ENCODE measurements at regions not wholly inside any gene's neighbourhood (a gene's known extent, or its start where the extent isn't known, plus 50 kb on each side); places are given as distances from the start of the nearest gene placed in this dataset.

DNA sequence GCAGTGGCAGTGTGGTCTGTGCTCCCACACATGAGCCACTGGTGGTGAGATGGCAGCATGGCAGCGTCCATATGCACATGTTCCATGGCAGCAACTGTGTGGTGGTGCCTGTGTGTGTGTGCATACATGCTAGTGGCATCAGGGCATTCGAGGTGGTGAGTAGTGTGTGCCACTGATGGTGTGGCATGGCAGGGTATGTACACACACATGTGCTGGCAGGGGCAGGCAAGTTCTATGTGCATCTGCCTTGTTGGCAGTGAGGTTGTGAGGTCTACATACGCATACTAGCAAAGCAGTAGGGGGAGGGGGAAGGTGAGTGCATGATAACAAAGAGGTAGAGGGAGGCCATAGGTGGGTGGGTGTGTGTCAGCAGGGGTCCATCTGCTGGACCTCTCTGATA is 378.7 kb downstream of the C3orf38 start:
- no peaks in the 10 kb centered on the region for H3K27me3 ChIP-seq (replicated peaks in 1 of 2; ENCODE audit: control insufficient read depth in 2 of 2, insufficient read depth in 2 of 2, low read length in 1 of 2)
- ChIA-PET SMC1A (ENCODE audit: uncharacterized antibody, unreplicated experiment) (no interaction called here), CTCF (no interaction called here), RAD21 (ENCODE audit: unreplicated experiment) (no interaction called here), POLR2A (no interaction called here)
- FAIRE-seq: no peak
- H4K20me1 ChIP-seq (ENCODE audit: control insufficient read depth, insufficient read depth): no peaks in the 10 kb centered on the region
- no peak for ATAC-seq
- no peaks in the 10 kb centered on the region for H3K36me3 ChIP-seq (ENCODE audit: control insufficient read depth in 2 of 2, insufficient read depth in 2 of 2, low read length in 1 of 2)
- no peak overlapping the region for H3K4me2 ChIP-seq (ENCODE audit: control insufficient read depth, insufficient read depth)
- H2AFZ ChIP-seq (ENCODE audit: control insufficient read depth, low read depth, low read length): no peak overlapping the region
- no peak overlapping the region for H3K9ac ChIP-seq (ENCODE audit: control insufficient read depth, insufficient read depth, low read length)
- no peak for DNase-seq (ENCODE audit: low read depth, low spot score)
- WGBS (ENCODE audit: insufficient coverage, insufficient replicate concordance, low lambda C conversion rate, missing lambda C conversion rate): 10% methylated on average over 3 of the region's 3 CpGs
- intact Hi-C loops (cut with micrococcal nuclease; ENCODE audit: unreplicated experiment): no loop called here
- no peak overlapping the region for H3K4me3 ChIP-seq
- H3K4me1 ChIP-seq (ENCODE audit: control insufficient read depth, insufficient read depth, low read length): no peaks in the 10 kb centered on the region
- no peaks in the 10 kb centered on the region for H3K79me2 ChIP-seq (ENCODE audit: control insufficient read depth, insufficient read depth, low read length)
- no peaks in the 10 kb centered on the region for H3K9me3 ChIP-seq (replicated peaks; ENCODE audit: control insufficient read depth, insufficient read depth, low read length)
- in situ Hi-C loops (cut with MboI): no loop called here
- BruUV-seq (replicated peaks): no TSS peak
- H3K27ac ChIP-seq (ENCODE audit: control insufficient read depth, insufficient read depth): no peak overlapping the region
- TF ChIP-seq, protein P1, sequence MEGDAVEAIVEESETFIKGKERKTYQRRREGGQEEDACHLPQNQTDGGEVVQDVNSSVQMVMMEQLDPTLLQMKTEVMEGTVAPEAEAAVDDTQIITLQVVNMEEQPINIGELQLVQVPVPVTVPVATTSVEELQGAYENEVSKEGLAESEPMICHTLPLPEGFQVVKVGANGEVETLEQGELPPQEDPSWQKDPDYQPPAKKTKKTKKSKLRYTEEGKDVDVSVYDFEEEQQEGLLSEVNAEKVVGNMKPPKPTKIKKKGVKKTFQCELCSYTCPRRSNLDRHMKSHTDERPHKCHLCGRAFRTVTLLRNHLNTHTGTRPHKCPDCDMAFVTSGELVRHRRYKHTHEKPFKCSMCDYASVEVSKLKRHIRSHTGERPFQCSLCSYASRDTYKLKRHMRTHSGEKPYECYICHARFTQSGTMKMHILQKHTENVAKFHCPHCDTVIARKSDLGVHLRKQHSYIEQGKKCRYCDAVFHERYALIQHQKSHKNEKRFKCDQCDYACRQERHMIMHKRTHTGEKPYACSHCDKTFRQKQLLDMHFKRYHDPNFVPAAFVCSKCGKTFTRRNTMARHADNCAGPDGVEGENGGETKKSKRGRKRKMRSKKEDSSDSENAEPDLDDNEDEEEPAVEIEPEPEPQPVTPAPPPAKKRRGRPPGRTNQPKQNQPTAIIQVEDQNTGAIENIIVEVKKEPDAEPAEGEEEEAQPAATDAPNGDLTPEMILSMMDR (IDR thresholded peaks at IDR 0.05 in 2 of 3, conservative IDR thresholded peaks at IDR 0.05 in 1 of 3; ENCODE audit: control insufficient read depth in 2 of 3, extremely low read depth in 1 of 3, insufficient read depth in 1 of 3, low read depth in 3 of 3, low read length in 3 of 3): no peak
- TF ChIP-seq CEBPB (IDR thresholded peaks at IDR 0.05; ENCODE audit: borderline replicate concordance in 1 of 2, low read depth in 2 of 2, low read length in 2 of 2) (no peak), POLR2AphosphoS2 (IDR thresholded peaks at IDR 0.05; ENCODE audit: low read depth, low read length) (no peak), SREBF1 (IDR thresholded peaks at IDR 0.05; ENCODE audit: low read length) (no peak), TBL1XR1 (IDR thresholded peaks at IDR 0.05; ENCODE audit: low read depth, low read length) (no peak), DPF2 (IDR thresholded peaks at IDR 0.05) (no peak), IKZF1 (conservative IDR thresholded peaks at IDR 0.05) (no peak), SP1 (IDR thresholded peaks at IDR 0.05; ENCODE audit: low read depth, low read length) (no peak), NR2C2 (IDR thresholded peaks at IDR 0.05; ENCODE audit: borderline replicate concordance, control insufficient read depth, insufficient read length, low read depth) (no peak), IRF4 (IDR thresholded peaks at IDR 0.05; ENCODE audit: low read depth, low read length) (no peak), NBN (IDR thresholded peaks at IDR 0.05) (no peak), TCF3 (IDR thresholded peaks at IDR 0.05; ENCODE audit: borderline replicate concordance, insufficient read depth, low read depth, low read length) (no peak), HDAC2 (IDR thresholded peaks at IDR 0.05) (no peak), BRCA1 (IDR thresholded peaks at IDR 0.05; ENCODE audit: low read depth, low read length) (no peak), YBX1 (IDR thresholded peaks at IDR 0.05) (no peak)
- TF ChIP-seq, protein P2, sequence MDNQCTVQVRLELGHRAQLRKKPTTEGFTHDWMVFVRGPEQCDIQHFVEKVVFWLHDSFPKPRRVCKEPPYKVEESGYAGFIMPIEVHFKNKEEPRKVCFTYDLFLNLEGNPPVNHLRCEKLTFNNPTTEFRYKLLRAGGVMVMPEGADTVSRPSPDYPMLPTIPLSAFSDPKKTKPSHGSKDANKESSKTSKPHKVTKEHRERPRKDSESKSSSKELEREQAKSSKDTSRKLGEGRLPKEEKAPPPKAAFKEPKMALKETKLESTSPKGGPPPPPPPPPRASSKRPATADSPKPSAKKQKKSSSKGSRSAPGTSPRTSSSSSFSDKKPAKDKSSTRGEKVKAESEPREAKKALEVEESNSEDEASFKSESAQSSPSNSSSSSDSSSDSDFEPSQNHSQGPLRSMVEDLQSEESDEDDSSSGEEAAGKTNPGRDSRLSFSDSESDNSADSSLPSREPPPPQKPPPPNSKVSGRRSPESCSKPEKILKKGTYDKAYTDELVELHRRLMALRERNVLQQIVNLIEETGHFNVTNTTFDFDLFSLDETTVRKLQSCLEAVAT (IDR thresholded peaks at IDR 0.05): no peak
- TF ChIP-seq, protein P3, sequence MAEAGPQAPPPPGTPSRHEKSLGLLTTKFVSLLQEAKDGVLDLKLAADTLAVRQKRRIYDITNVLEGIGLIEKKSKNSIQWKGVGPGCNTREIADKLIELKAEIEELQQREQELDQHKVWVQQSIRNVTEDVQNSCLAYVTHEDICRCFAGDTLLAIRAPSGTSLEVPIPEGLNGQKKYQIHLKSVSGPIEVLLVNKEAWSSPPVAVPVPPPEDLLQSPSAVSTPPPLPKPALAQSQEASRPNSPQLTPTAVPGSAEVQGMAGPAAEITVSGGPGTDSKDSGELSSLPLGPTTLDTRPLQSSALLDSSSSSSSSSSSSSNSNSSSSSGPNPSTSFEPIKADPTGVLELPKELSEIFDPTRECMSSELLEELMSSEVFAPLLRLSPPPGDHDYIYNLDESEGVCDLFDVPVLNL (IDR thresholded peaks at IDR 0.05; ENCODE audit: low read depth, low read length): no peak

All from GM12878 (cell line).